ENCODE measurements at regions not wholly inside any gene's neighbourhood (a gene's known extent, or its start where the extent isn't known, plus 50 kb on each side); places are given as distances from the start of the nearest gene placed in this dataset.

DNA sequence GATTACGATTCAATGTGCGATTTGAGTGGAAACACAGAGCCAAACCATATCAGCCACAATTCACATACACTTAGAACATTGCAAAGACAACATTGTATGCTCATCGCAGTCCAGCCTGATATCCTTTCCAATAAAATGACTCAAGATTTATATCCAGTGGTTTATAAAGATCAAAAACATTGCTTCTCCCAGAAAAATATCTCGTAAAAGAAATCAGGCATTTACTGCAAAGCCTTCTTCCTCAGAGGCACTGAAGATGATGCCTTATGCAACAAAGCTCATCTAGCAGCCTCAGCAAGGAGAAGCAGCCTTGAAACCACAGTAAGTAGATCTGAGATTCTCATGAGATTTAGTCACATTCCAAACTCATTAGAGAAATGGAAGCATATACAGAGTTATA is 523.8 kb downstream of the ELAVL2 start:
- H3K36me3 ChIP-seq: no peaks in the 10 kb centered on the region
- H3K4me3 ChIP-seq: no peak overlapping the region
- H3K27ac ChIP-seq: no peak overlapping the region
- 56 to 77% methylated on average over 4 of the region's 4 CpGs for WGBS, 2 donors
- no peaks in the 10 kb centered on the region for H3K27me3 ChIP-seq
- DNase-seq (ENCODE audit: low spot score in 2 of 2): no peak
- TF ChIP-seq EP300 (IDR thresholded peaks at IDR 0.05): no peak
- no peak for TF ChIP-seq POLR2A (IDR thresholded peaks at IDR 0.05)
- TF ChIP-seq, protein P1, sequence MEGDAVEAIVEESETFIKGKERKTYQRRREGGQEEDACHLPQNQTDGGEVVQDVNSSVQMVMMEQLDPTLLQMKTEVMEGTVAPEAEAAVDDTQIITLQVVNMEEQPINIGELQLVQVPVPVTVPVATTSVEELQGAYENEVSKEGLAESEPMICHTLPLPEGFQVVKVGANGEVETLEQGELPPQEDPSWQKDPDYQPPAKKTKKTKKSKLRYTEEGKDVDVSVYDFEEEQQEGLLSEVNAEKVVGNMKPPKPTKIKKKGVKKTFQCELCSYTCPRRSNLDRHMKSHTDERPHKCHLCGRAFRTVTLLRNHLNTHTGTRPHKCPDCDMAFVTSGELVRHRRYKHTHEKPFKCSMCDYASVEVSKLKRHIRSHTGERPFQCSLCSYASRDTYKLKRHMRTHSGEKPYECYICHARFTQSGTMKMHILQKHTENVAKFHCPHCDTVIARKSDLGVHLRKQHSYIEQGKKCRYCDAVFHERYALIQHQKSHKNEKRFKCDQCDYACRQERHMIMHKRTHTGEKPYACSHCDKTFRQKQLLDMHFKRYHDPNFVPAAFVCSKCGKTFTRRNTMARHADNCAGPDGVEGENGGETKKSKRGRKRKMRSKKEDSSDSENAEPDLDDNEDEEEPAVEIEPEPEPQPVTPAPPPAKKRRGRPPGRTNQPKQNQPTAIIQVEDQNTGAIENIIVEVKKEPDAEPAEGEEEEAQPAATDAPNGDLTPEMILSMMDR (IDR thresholded peaks at IDR 0.05): no peak
- no peaks in the 10 kb centered on the region for H3K4me1 ChIP-seq
- no peaks in the 10 kb centered on the region for H3K9me3 ChIP-seq

DNA sequence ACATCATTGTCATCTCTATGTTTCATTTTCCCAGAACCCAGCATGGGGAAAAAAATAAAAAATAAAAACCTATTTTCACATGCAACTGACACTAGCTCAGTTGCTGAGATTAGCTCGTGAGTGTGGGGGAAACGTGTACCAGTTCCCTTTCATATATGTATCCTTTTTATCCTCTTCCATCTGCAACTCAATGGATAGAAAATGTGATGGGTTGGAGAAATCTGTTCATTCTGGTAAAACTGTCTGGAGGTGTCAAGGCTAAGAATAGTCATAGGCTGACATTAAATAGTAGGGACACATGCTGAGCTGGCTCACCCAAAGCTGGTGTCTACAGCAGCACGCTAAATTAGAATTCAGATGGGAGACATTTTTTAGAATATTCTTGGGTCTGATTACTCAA is 519.3 kb downstream of the ELAVL2 start:
- DNase-seq (ENCODE audit: low spot score in 2 of 2): no peak
- WGBS, 2 donors: 84 to 90% methylated on average over 3 of the region's 3 CpGs
- H3K36me3 ChIP-seq: no peaks in the 10 kb centered on the region
- no peak overlapping the region for H3K27ac ChIP-seq
- no peaks in the 10 kb centered on the region for H3K4me1 ChIP-seq
- no peaks in the 10 kb centered on the region for H3K27me3 ChIP-seq
- no peak for TF ChIP-seq EP300 (IDR thresholded peaks at IDR 0.05)
- TF ChIP-seq, protein P1 (IDR thresholded peaks at IDR 0.05): no peak
- TF ChIP-seq POLR2A (IDR thresholded peaks at IDR 0.05): no peak
- H3K4me3 ChIP-seq: no peak overlapping the region
- no peaks in the 10 kb centered on the region for H3K9me3 ChIP-seq

DNA sequence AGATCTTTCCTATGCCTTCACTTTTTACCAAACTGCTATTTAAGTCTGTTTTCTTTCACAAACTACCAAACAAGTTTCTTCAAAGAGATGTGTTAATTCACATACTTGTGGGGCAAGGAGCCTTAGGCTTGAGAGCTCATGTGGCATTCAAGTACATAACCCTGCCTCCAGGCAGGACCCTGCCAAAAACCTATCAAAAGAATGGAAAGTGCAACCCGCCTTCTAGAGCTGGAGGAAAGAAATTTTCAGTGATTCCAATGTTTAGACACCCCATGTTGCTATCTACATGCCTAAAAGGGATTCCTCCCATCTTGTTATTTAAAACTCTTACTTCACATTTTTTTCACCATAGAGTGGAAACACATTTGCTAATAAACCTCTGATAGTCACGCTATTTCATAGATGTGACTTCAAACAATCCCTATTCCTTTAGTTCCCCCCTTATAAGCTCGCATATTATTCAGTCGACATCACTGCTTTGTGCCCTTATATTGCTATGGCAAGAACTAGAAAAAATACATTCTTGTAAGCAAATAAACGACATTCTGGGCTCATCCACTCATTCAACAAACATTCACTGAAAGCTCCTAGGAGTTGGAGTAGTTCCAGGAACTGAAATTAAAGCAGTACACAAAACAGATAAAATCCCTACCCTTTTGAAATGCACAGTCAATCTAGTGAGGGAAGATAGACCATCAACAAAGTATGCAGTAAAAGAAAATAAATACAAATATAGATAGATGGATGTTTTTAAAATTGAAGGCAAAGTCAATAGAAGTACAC is 518.1 kb downstream of the ELAVL2 start:
- Histone ChIP-seq H3K4me1 (no peaks in the 10 kb centered on the region), H3K9me3 (no peaks in the 10 kb centered on the region), H3K4me3 (no peak overlapping the region), H3K27me3 (no peaks in the 10 kb centered on the region), H3K27ac (no peak overlapping the region), H3K36me3 (no peaks in the 10 kb centered on the region)
- no peak for DNase-seq (ENCODE audit: low spot score in 2 of 2)
- TF ChIP-seq POLR2A (IDR thresholded peaks at IDR 0.05): no peak
- TF ChIP-seq, protein P1 (IDR thresholded peaks at IDR 0.05): no peak
- TF ChIP-seq EP300 (IDR thresholded peaks at IDR 0.05): no peak
- WGBS, 2 donors: 71 to 72% methylated on average over 5 of the region's 5 CpGs

DNA sequence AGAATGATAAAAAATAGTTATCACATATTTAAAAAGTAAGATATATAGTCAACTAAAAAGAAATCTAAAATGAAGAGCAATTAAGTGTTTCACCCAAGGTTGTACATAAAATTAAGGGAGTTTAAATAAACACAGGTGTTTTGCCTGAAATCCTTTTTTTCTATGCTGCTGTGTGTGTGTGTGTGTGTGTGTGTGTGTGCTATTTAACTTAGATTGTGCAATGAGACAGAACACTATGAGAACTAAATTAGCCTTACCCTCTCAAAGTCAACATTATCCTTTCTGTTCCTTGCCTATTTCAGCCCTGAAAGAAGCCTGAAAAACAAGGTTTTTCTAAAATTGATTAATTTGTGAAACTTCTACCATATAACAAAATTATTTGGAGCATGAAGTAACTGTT is 516.2 kb downstream of the ELAVL2 start:
- no peak overlapping the region for H3K4me3 ChIP-seq
- no peak for DNase-seq (ENCODE audit: low spot score in 2 of 2)
- no peaks in the 10 kb centered on the region for H3K9me3 ChIP-seq
- H3K27me3 ChIP-seq: no peaks in the 10 kb centered on the region
- H3K4me1 ChIP-seq: no peaks in the 10 kb centered on the region
- TF ChIP-seq POLR2A (IDR thresholded peaks at IDR 0.05) (no peak), EP300 (IDR thresholded peaks at IDR 0.05) (no peak)
- TF ChIP-seq, protein P1 (IDR thresholded peaks at IDR 0.05): no peak
- H3K36me3 ChIP-seq: no peaks in the 10 kb centered on the region
- no peak overlapping the region for H3K27ac ChIP-seq

DNA sequence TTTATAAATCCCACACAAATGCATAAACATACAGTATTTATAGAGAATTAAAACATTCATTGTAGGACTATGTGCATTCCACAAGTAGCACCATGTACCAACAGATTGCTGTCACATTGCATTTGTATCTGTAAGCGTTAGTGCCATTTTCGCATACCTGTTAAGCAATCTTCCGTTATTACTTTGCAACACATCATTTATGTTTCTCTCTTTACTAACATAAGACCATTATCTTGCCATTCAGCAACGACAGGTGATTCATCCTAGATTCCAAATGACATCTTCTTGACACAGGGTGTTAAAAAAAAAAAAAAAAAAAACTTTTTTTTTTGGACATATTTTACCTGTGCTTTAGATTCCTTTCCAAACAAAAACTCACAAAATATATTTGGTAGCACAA is 511.8 kb downstream of the ELAVL2 start:
- no peaks in the 10 kb centered on the region for H3K27me3 ChIP-seq
- TF ChIP-seq, protein P1 (IDR thresholded peaks at IDR 0.05): no peak
- TF ChIP-seq EP300 (IDR thresholded peaks at IDR 0.05): no peak
- TF ChIP-seq POLR2A (IDR thresholded peaks at IDR 0.05): no peak
- 87 to 88% methylated on average over 4 of the region's 4 CpGs for WGBS, 2 donors
- H3K9me3 ChIP-seq: no peaks in the 10 kb centered on the region
- no peaks in the 10 kb centered on the region for H3K36me3 ChIP-seq
- no peak for DNase-seq (ENCODE audit: low spot score in 2 of 2)
- no peak overlapping the region for H3K27ac ChIP-seq
- no peak overlapping the region for H3K4me3 ChIP-seq
- H3K4me1 ChIP-seq: no peaks in the 10 kb centered on the region

Measured in tibial nerve (tissue), 4 donors.